GM21367 (cell line): ENCODE measurements at regions not wholly inside any gene's neighbourhood (a gene's known extent, or its start where the extent isn't known, plus 50 kb on each side); places are given as distances from the start of the nearest gene placed in this dataset.
"Not testable (repeated sequence)": the region's sequence is repeated elsewhere in the genome, so short reads cannot be mapped to it uniquely, and the experiment has no call there.

Experiments
- ATAC-seq: cut with Tn5 transposase; IDR thresholded peaks from one replicate; pipeline ENCODE4 v1.9.1; 2021; ENCODE audit not compliant: unreplicated experiment

- ATAC-seq, result no peak
These were observed 243.1 kb upstream of the MAF start for GRCh38 chr16:79843631-79844043.

GRCh38 chr16:79843145-79843544 is 242.6 kb upstream of the MAF start:
- ATAC-seq, result no peak

GRCh38 chr16:79842197-79842596 is 241.7 kb upstream of the MAF start:
- ATAC-seq, result no peak

- no peak for ATAC-seq
These were observed 239.2 kb upstream of the MAF start for GRCh38 chr16:79839466-79840341.

- ATAC-seq, result no peak
These were observed 238.1 kb upstream of the MAF start for GRCh38 chr16:79838496-79839259.

- no peak for ATAC-seq
These were observed 235.6 kb upstream of the MAF start for GRCh38 chr16:79836144-79836543.

DNA sequence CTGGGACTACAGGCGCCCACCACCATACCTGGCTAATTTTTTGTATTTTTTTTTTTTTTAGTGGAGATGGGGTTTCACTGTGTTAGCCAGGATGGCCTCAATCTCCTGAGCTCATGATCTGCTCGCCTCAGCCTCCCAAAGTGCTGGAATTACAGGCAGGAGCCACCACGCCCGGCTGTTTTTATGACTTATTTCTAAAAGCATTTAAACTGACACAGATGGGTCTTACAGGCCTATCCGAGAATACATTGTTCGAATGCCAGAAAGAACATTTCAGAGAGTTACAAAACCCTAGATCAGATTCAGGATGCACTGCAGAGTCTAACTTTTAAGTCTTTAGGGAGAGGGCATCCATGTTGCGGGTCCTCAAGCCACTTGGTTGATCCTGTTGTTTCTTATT is 234.7 kb upstream of the MAF start:
- no peak for ATAC-seq

- ATAC-seq, result no peak
These were observed 234.2 kb upstream of the MAF start for GRCh38 chr16:79834720-79835119.

DNA sequence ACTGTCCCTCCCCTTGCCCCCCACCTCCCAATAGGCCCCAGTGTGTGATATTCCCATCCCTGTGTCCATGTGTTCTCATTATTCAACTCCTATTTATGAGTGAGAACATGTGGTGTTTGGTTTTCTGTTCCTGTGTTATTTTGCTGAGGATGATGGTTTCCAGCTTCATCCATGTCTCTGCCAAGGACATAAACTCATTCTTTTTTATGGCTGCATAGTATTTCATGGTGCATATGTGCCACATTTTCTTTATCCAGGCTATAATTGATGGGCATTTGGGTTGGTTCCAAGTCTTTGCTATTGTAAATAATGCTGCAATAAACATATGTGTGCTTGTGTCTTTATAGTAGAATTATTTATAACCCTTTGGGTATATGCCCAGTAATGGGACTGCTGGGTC is 233.5 kb upstream of the MAF start:
- not testable (repeated sequence) for ATAC-seq

DNA sequence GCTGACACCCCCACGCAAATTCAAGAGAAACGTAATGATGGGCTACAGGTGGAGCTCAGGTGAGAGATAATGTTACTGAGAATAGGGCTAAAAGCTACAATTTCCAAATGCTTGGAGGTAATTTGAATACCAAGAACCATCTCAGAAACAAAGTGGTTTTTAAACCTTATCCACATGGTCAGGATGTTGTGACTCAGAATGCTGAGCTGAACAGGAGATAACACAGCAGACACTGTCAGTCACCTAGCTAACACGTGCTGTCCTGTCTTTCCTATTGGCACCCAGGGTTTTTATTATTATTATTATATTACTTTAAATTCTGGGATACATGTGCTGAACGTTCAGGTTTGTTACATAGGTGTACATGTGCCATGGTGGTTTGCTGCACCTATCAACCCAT is 233.0 kb upstream of the MAF start:
- no peak for ATAC-seq

DNA sequence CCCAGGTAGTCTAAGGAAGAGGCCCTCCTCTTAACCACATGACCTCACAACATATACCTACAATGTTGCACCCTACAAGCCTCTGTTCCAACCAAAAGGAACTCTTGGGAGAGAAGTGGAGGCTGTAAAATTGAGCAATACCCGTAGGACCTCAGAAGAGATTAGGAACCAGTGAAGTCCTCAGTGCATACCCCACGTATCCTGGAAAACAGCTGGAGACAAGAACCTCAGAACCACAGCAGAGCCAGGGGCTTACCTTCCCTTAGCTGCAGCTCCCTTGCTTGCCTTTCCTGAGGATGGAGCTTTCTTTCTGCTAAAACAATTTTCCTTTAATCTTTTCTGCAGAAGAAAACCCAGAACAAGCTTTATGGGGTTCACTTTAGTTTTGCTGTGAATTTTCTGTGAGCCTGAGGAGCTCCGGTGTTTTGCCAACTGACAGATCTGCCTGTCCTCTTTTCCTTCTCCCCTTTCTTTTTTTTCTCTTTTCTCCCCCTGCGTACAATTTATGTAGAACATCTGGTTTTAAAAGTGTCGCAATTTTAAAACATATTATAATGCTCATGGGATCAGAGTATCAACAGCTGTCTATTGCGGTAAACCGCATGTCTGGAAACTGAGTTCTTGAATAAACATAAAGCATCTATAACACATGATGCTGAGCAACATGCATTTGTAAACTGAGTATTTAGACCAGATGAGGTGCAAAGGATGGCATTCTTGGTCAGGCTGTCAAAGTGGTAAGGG is 226.4 kb upstream of the MAF start:
- no peak for ATAC-seq

- no peak for ATAC-seq
These were observed 224.5 kb upstream of the MAF start for GRCh38 chr16:79825002-79825401.

- no peak for ATAC-seq
These were observed 223.1 kb upstream of the MAF start for GRCh38 chr16:79823639-79824038.

DNA sequence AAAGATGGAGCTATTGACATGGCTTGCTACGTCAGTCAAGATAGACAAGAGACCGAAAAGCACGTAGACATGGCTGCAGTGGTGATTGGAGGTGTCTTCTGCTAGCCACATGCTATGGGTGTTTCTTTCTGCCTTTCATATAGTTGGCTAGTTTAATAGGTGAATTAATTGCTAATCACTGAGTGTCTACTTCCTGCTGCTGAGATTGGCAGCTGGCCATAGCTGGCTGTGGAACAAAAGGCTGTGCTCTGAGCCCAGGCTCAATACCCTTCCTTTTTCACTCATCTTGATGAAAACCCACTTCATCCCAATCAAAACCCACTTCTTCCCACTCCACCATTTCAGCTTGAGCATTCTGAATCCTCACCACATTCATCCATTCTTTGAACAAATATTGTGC is 221.4 kb upstream of the MAF start:
- ATAC-seq, result no peak

- no peak for ATAC-seq
These were observed 215.6 kb upstream of the MAF start for GRCh38 chr16:79816081-79816497.

- ATAC-seq, result no peak
These were observed 214.5 kb upstream of the MAF start for GRCh38 chr16:79815049-79815448.

- ATAC-seq, result no peak
These were observed 213.6 kb upstream of the MAF start for GRCh38 chr16:79814124-79814523.

DNA sequence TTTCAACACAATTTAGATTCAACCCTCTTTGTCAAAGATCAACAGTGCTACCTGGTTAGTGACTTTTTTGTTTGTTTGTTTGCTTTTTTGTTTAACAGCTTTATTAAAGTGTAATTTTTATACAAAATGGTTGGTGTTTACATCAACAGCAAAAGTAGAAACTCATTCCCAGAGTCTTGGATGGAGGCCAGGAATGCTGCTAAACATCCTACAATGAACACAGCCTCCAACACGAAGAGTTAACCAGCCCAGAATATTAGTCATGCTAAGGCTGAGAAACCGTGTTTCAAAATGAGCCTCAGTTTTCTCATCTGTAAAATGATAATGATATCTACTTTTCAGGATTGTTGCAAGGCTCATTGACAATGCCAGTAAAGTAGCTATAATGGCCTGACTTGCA is 211.0 kb upstream of the MAF start:
- no peak for ATAC-seq

GRCh38 chr16:79810449-79811189 is 210.1 kb upstream of the MAF start:
- no peak for ATAC-seq

DNA sequence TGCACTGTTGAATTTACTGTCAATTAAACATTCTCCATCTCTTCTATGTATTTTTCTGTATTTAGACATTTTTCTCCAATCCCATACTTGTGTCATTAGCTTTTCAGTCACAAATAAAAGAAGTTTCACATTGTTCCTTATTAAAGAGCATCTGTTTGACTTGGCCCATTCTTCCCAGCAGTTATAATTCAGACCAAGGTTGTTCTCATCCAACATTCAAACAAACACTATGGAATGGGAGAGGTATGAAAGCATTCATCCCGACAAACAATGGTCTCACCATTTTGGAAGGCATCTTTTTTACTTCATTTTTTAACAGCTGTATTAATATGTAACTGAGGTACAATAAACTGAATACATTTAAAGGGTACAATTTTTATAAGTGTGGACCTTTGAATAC is 208.8 kb upstream of the MAF start:
- no peak for ATAC-seq

DNA sequence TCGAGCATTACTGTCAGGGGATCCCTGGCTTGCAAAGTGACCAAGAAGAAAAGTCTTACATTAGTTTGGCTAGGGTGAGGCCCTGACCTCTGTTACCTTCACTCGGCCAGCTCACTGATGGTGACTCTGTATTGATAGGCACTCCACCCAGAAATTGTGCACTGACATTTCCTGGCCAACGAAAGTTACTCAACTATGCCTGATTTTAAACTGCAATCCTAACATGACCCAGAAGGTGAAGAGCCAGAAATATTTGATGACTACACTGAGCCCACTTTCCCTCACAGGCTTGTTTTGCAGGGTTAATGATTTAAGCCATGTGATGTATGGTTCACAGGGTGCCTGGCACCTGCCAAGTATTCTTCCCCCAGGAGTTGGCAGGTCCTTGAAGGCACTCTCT is 208.2 kb upstream of the MAF start:
- no peak for ATAC-seq
